ENCODE measurements at regions not wholly inside any gene's neighbourhood (a gene's known extent, or its start where the extent isn't known, plus 50 kb on each side); places are given as distances from the start of the nearest gene placed in this dataset.

- H3K4me2 ChIP-seq (ENCODE audit: low read depth, low read length, poor library complexity, severe bottlenecking) = no peak overlapping the region
- no peak overlapping the region for H3K9ac ChIP-seq (ENCODE audit: low read length)
- no peaks in the 10 kb centered on the region for H3K9me2 ChIP-seq (replicated peaks; ENCODE audit: insufficient read depth, low read length)
- H3K4me3 ChIP-seq (ENCODE audit: insufficient read depth, low read length, poor library complexity, severe bottlenecking) = no peak overlapping the region
- no peak for TF ChIP-seq EZH2phosphoT487 (conservative IDR thresholded peaks at IDR 0.05; ENCODE audit: low read length)
- TF ChIP-seq, protein P1, sequence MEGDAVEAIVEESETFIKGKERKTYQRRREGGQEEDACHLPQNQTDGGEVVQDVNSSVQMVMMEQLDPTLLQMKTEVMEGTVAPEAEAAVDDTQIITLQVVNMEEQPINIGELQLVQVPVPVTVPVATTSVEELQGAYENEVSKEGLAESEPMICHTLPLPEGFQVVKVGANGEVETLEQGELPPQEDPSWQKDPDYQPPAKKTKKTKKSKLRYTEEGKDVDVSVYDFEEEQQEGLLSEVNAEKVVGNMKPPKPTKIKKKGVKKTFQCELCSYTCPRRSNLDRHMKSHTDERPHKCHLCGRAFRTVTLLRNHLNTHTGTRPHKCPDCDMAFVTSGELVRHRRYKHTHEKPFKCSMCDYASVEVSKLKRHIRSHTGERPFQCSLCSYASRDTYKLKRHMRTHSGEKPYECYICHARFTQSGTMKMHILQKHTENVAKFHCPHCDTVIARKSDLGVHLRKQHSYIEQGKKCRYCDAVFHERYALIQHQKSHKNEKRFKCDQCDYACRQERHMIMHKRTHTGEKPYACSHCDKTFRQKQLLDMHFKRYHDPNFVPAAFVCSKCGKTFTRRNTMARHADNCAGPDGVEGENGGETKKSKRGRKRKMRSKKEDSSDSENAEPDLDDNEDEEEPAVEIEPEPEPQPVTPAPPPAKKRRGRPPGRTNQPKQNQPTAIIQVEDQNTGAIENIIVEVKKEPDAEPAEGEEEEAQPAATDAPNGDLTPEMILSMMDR (IDR thresholded peaks at IDR 0.05; ENCODE audit: insufficient read depth, low read length, poor library complexity, severe bottlenecking) = no peak
- no peaks in the 10 kb centered on the region; the same call in 1 of the 2 replicates for H3K9me3 ChIP-seq (ENCODE audit: insufficient read depth, low read length)
- no peaks in the 10 kb centered on the region for H4K20me1 ChIP-seq (ENCODE audit: low read depth, low read length)
- no peaks in the 10 kb centered on the region for H3K36me3 ChIP-seq (ENCODE audit: low read length)
- H3F3A ChIP-seq (ENCODE audit: insufficient read depth) = no peaks in the 10 kb centered on the region
- H2AFZ ChIP-seq (ENCODE audit: low read depth, low read length, severe bottlenecking) = no peak overlapping the region
- no peak overlapping the region for H3K27ac ChIP-seq (ENCODE audit: low read depth, low read length)
- H3K79me2 ChIP-seq (ENCODE audit: insufficient read depth, low read length) = no peaks in the 10 kb centered on the region
- H3K27me3 ChIP-seq (ENCODE audit: low read length) = no peaks in the 10 kb centered on the region
These were observed 87.6 kb downstream of the FOXA2 start for GRCh38 chr20:22496817-22497216.

GRCh38 chr20:22495789-22496188 is 88.6 kb downstream of the FOXA2 start:
- Histone ChIP-seq H3F3A (ENCODE audit: insufficient read depth) (no peaks in the 10 kb centered on the region), H3K27ac (ENCODE audit: low read depth, low read length) (no peak overlapping the region), H3K4me3 (ENCODE audit: insufficient read depth, low read length, poor library complexity, severe bottlenecking) (no peak overlapping the region), H3K4me2 (ENCODE audit: low read depth, low read length, poor library complexity, severe bottlenecking) (no peak overlapping the region), H4K20me1 (ENCODE audit: low read depth, low read length) (no peaks in the 10 kb centered on the region), H3K36me3 (ENCODE audit: low read length) (no peaks in the 10 kb centered on the region), H2AFZ (ENCODE audit: low read depth, low read length, severe bottlenecking) (no peak overlapping the region), H3K27me3 (ENCODE audit: low read length) (no peaks in the 10 kb centered on the region), H3K79me2 (ENCODE audit: insufficient read depth, low read length) (no peaks in the 10 kb centered on the region), H3K9ac (ENCODE audit: low read length) (no peak overlapping the region), H3K9me2 (replicated peaks; ENCODE audit: insufficient read depth, low read length) (no peaks in the 10 kb centered on the region), H3K9me3 (ENCODE audit: insufficient read depth, low read length) (no peaks in the 10 kb centered on the region; the same call in 1 of the 2 replicates)
- TF ChIP-seq, protein P1 (IDR thresholded peaks at IDR 0.05; ENCODE audit: insufficient read depth, low read length, poor library complexity, severe bottlenecking) = no peak
- no peak for TF ChIP-seq EZH2phosphoT487 (conservative IDR thresholded peaks at IDR 0.05; ENCODE audit: low read length)

DNA sequence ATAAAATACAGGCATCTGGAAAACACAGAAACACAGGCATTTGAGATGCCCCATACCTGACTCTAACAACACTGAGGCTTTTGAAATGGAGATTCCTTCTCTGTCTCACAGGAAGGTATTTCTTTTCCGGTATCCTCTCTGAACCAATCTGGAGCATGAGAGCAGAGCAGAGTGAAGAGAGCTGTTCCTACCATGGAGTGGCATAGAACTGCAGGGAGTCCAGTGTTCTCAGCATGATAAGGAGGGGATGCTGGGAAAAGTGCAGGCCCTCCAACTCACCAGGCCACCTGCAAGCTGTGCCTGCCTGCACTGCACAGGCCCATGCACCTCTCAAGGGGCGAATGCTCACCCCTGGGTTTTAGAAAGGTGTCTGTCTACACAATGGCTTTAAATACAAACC is 89.2 kb downstream of the FOXA2 start:
- Histone ChIP-seq H3K27me3 (ENCODE audit: low read length) (no peaks in the 10 kb centered on the region), H3K79me2 (ENCODE audit: insufficient read depth, low read length) (no peaks in the 10 kb centered on the region), H3K36me3 (ENCODE audit: low read length) (no peaks in the 10 kb centered on the region), H4K20me1 (ENCODE audit: low read depth, low read length) (no peaks in the 10 kb centered on the region), H3F3A (ENCODE audit: insufficient read depth) (no peaks in the 10 kb centered on the region), H3K4me2 (ENCODE audit: low read depth, low read length, poor library complexity, severe bottlenecking) (no peak overlapping the region), H2AFZ (ENCODE audit: low read depth, low read length, severe bottlenecking) (no peak overlapping the region), H3K27ac (ENCODE audit: low read depth, low read length) (no peak overlapping the region), H3K9ac (ENCODE audit: low read length) (no peak overlapping the region), H3K9me3 (ENCODE audit: insufficient read depth, low read length) (no peaks in the 10 kb centered on the region; the same call in 1 of the 2 replicates), H3K4me3 (ENCODE audit: insufficient read depth, low read length, poor library complexity, severe bottlenecking) (no peak overlapping the region), H3K9me2 (replicated peaks; ENCODE audit: insufficient read depth, low read length) (no peaks in the 10 kb centered on the region)
- no peak for TF ChIP-seq EZH2phosphoT487 (conservative IDR thresholded peaks at IDR 0.05; ENCODE audit: low read length)
- TF ChIP-seq, protein P1 (IDR thresholded peaks at IDR 0.05; ENCODE audit: insufficient read depth, low read length, poor library complexity, severe bottlenecking) = no peak
